NB4 (cell line): ENCODE measurements at regions not wholly inside any gene's neighbourhood (a gene's known extent, or its start where the extent isn't known, plus 50 kb on each side); places are given as distances from the start of the nearest gene placed in this dataset.

Experiments
- CTCF ChIP-seq: IDR thresholded peaks from one replicate; pipeline ENCODE4 v1.5.1; 2012; ENCODE audit warnings: low read depth, low read length
- MAX ChIP-seq: IDR thresholded peaks from 2 replicates; pipeline ENCODE4 v1.6.1; 2011; ENCODE audit warnings: low read depth, low read length

- TF ChIP-seq MAX = no peak
- no peak for TF ChIP-seq CTCF
Observed at GRCh38 chr3:106440672-106441071, 571.9 kb upstream of the CBLB start.
